ENCODE measurements at regions not wholly inside any gene's neighbourhood (a gene's known extent, or its start where the extent isn't known, plus 50 kb on each side); places are given as distances from the start of the nearest gene placed in this dataset.

- TF ChIP-seq TCF7L2 (IDR thresholded peaks at IDR 0.05; ENCODE audit: low read depth, low read length) (no peak), SIN3A (IDR thresholded peaks at IDR 0.05; ENCODE audit: borderline replicate concordance, insufficient read depth, low read depth, low read length) (no peak), REST (IDR thresholded peaks at IDR 0.05; ENCODE audit: insufficient read depth in 1 of 2, low read depth in 2 of 2, low read length in 1 of 2) (no peak), CTCF (IDR thresholded peaks at IDR 0.05) (no peak), POLR2AphosphoS5 (IDR thresholded peaks at IDR 0.05; ENCODE audit: low read depth, low read length) (no peak)
- ChIA-PET CTCF (no interaction called here), POLR2A (no interaction called here)
- no peaks in the 10 kb centered on the region for H3K27me3 ChIP-seq (ENCODE audit: control insufficient read depth, insufficient read depth, low read length)
- in situ Hi-C loops (cut with HindIII; ENCODE audit: low pct_unique_long_range_greater_than_20kb, low sequenced_read_pairs) (no loop called here), intact Hi-C loops (cut with micrococcal nuclease; ENCODE audit: unreplicated experiment) (no loop called here)
- DNase-seq (ENCODE audit: low read depth, low spot score) (no peak), ATAC-seq (no peak)
- H3K36me3 ChIP-seq (ENCODE audit: control insufficient read depth, insufficient read depth, low read length), result no peaks in the 10 kb centered on the region
- peaks cover 7% of the 10 kb centered on the region; the same call in 1 of the 2 replicates for H3K4me1 ChIP-seq (ENCODE audit: control insufficient read depth, insufficient read depth, low read length)
- no TSS peak for BruUV-seq (replicated peaks)
- no peak overlapping the region for H3K4me3 ChIP-seq (ENCODE audit: low read depth in 2 of 2, low read length in 2 of 2)
- H3K27ac ChIP-seq (ENCODE audit: low read length), result peak overlapping the region; percentile 29; the same call in 1 of the 2 replicates
- no peaks in the 10 kb centered on the region for H3K9me3 ChIP-seq (ENCODE audit: control insufficient read depth, insufficient read depth, low read depth, low read length)
These were observed 267.8 kb upstream of the ZNF608 start for GRCh38 chr5:125014202-125014601.

GRCh38 chr5:125017796-125018195 lies 271.4 kb upstream of the ZNF608 start:
- H3K36me3 ChIP-seq (ENCODE audit: control insufficient read depth, insufficient read depth, low read length), result no peaks in the 10 kb centered on the region
- BruUV-seq (replicated peaks), result no TSS peak
- no peak for TF ChIP-seq TCF7L2 (IDR thresholded peaks at IDR 0.05; ENCODE audit: low read depth, low read length)
- TF ChIP-seq CTCF (IDR thresholded peaks at IDR 0.05), result no peak
- no peak for TF ChIP-seq POLR2AphosphoS5 (IDR thresholded peaks at IDR 0.05; ENCODE audit: low read depth, low read length)
- no peak for TF ChIP-seq SIN3A (IDR thresholded peaks at IDR 0.05; ENCODE audit: borderline replicate concordance, insufficient read depth, low read depth, low read length)
- no peak for TF ChIP-seq REST (IDR thresholded peaks at IDR 0.05; ENCODE audit: insufficient read depth in 1 of 2, low read depth in 2 of 2, low read length in 1 of 2)
- 0 out of 2 replicates have a peak, but pooled peaks cover under 1% of the 10 kb centered on the region for H3K9me3 ChIP-seq (ENCODE audit: control insufficient read depth, insufficient read depth, low read depth, low read length)
- intact Hi-C loops (cut with micrococcal nuclease; ENCODE audit: unreplicated experiment) (no loop called here), in situ Hi-C loops (cut with HindIII; ENCODE audit: low pct_unique_long_range_greater_than_20kb, low sequenced_read_pairs) (no loop called here)
- DNase-seq (ENCODE audit: low read depth, low spot score) (no peak), ATAC-seq (no peak)
- CTCF ChIA-PET, result no interaction called here
- POLR2A ChIA-PET, result no interaction called here
- H3K27ac ChIP-seq (ENCODE audit: low read length), result no peak overlapping the region
- no peaks in the 10 kb centered on the region for H3K27me3 ChIP-seq (ENCODE audit: control insufficient read depth, insufficient read depth, low read length)
- H3K4me1 ChIP-seq (ENCODE audit: control insufficient read depth, insufficient read depth, low read length), result peaks cover 5% of the 10 kb centered on the region; the same call in 1 of the 2 replicates
- H3K4me3 ChIP-seq (ENCODE audit: low read depth in 2 of 2, low read length in 2 of 2), result no peak overlapping the region
